IMR-90 (cell line): ENCODE measurements at regions not wholly inside any gene's neighbourhood (a gene's known extent, or its start where the extent isn't known, plus 50 kb on each side); places are given as distances from the start of the nearest gene placed in this dataset.

Source experiments
- ATAC-seq: fragments of 200-7000 bp; cut with Tn5 transposase; 2 replicates; pipeline ENCODE4 v1.9.1; 2020; ENCODE audit warnings: low read depth, mild to moderate bottlenecking, moderate library complexity
- BruUV-seq: library from RNA; stranded (reverse); fragments of 400-500 nt; replicated peaks from 2 replicates; lab custom pipeline; 2021; lab: Mats Ljungman, UMichigan
- CTCF ChIA-PET: fragments of 300-600 bp; formaldehyde crosslinking; extraction: SDS; loops from one replicate; lab custom pipeline; 2021; ENCODE audit warnings: antibody characterized with exemption; lab: Yijun Ruan, JAX
- POLR2A ChIA-PET: fragments of 300-600 bp; sonication (Branson Sonifier 250); formaldehyde crosslinking; loops from one replicate; lab custom pipeline; 2022; ENCODE audit warnings: antibody characterized with exemption; ENCODE audit not compliant: unreplicated experiment; lab: Charles Lee
- DNase-seq: peaks from one replicate; pipeline ENCODE4 v3.0.0; 2013
- H2AFZ ChIP-seq: replicated peaks from 2 replicates; pipeline ENCODE3; 2013; ENCODE audit warnings: low read length, mild to moderate bottlenecking; ENCODE audit not compliant: poor library complexity
- H2AK5ac ChIP-seq: 2 replicates; pipeline ENCODE4 v1.6.1; 2013; ENCODE audit warnings: low read depth, low read length, inconsistent platforms
- H2AK9ac ChIP-seq: replicated peaks from 2 replicates; pipeline ENCODE3; 2013; ENCODE audit warnings: mild to moderate bottlenecking, low read depth, low read length, moderate library complexity; ENCODE audit not compliant: poor library complexity
- H2BK120ac ChIP-seq: 2 replicates; pipeline ENCODE4 v1.6.1; 2013; ENCODE audit warnings: low read depth, low read length, inconsistent platforms
- H2BK15ac ChIP-seq: 3 replicates; pipeline ENCODE4 v1.6.1; 2013; ENCODE audit warnings: low read depth, low read length, inconsistent platforms
- H2BK20ac ChIP-seq: 2 replicates; pipeline ENCODE4 v1.6.1; 2013; ENCODE audit warnings: low read depth, mild to moderate bottlenecking, inconsistent platforms, low read length, moderate library complexity
- H2BK5ac ChIP-seq: 2 replicates; pipeline ENCODE4 v1.6.1; 2013; ENCODE audit warnings: mild to moderate bottlenecking, low read depth, low read length, inconsistent platforms; ENCODE audit not compliant: poor library complexity, severe bottlenecking
- H3K14ac ChIP-seq: replicated peaks from 2 replicates; pipeline ENCODE4 v1.6.1; 2013; ENCODE audit warnings: low read depth, low read length, inconsistent platforms
- H3K18ac ChIP-seq: 2 replicates; pipeline ENCODE4 v1.6.1; 2013; ENCODE audit warnings: low read depth, low read length, control low read depth
- H3K23ac ChIP-seq: 2 replicates; pipeline ENCODE4 v1.6.1; 2013; ENCODE audit warnings: low read depth, low read length, inconsistent platforms
- H3K27ac ChIP-seq: 2 replicates; pipeline ENCODE4 v1.5.1; 2013; ENCODE audit warnings: mild to moderate bottlenecking, control low read depth, low read length; ENCODE audit not compliant: insufficient read depth
- H3K27me3 ChIP-seq: 2 replicates; pipeline ENCODE4 v1.6.1; 2013; ENCODE audit warnings: low read length; ENCODE audit not compliant: control insufficient read depth, insufficient read depth
- H3K36me3 ChIP-seq: 2 replicates; pipeline ENCODE4 v1.6.1; 2013; ENCODE audit warnings: low read length, mixed read lengths; ENCODE audit not compliant: control insufficient read depth, insufficient read depth
- H3K4ac ChIP-seq: 2 replicates; pipeline ENCODE4 v1.6.1; 2013; ENCODE audit warnings: low read depth, low read length, inconsistent platforms
- H3K4me1 ChIP-seq: 2 replicates; pipeline ENCODE4 v1.6.1; 2013; ENCODE audit warnings: low read length, mixed read lengths; ENCODE audit not compliant: control insufficient read depth, insufficient read depth
- H3K4me2 ChIP-seq: 2 replicates; pipeline ENCODE4 v1.6.1; 2013; ENCODE audit warnings: low read depth, mild to moderate bottlenecking, control low read depth, low read length, moderate library complexity
- H3K4me3 ChIP-seq: 2 replicates; pipeline ENCODE4 v1.5.1; 2013; ENCODE audit warnings: low read depth, mild to moderate bottlenecking, control low read depth, low read length, moderate library complexity; ENCODE audit not compliant: insufficient read depth
- H3K56ac ChIP-seq: 2 replicates; pipeline ENCODE4 v1.6.1; 2013; ENCODE audit warnings: low read length, inconsistent platforms; ENCODE audit not compliant: insufficient read depth; ENCODE audit errors: extremely low read depth
- H3K79me1 ChIP-seq, 2 experiments: 2 replicates each; pipeline ENCODE4 v1.6.1; 2013; ENCODE audit warnings: low read length in 2 of 2, inconsistent platforms in 1 of 2, low read depth in 1 of 2
- H3K9ac ChIP-seq: 2 replicates; pipeline ENCODE4 v1.6.1; 2013; ENCODE audit warnings: low read depth, low read length, control low read depth
- H3K9me1 ChIP-seq: 2 replicates; pipeline ENCODE4 v1.6.1; 2013; ENCODE audit warnings: low read length, inconsistent platforms; ENCODE audit not compliant: insufficient read depth
- H3K9me3 ChIP-seq: 2 replicates; pipeline ENCODE4 v1.6.1; 2013; ENCODE audit warnings: low read length; ENCODE audit not compliant: control insufficient read depth, insufficient read depth
- H4K20me1 ChIP-seq: 2 replicates; pipeline ENCODE4 v1.6.1; 2013; ENCODE audit warnings: low read length, inconsistent platforms; ENCODE audit not compliant: insufficient read depth
- H4K5ac ChIP-seq: 2 replicates; pipeline ENCODE4 v1.6.1; 2013; ENCODE audit warnings: mild to moderate bottlenecking, low read depth, low read length, control low read depth
- H4K8ac ChIP-seq, 2 experiments: 2 replicates each; pipeline ENCODE4 v1.6.1; 2013; ENCODE audit warnings: low read depth in 2 of 2, low read length in 2 of 2, control low read depth in 1 of 2, inconsistent platforms in 1 of 2
- H4K91ac ChIP-seq: 2 replicates; pipeline ENCODE4 v1.6.1; 2013; ENCODE audit warnings: low read depth, low read length, inconsistent platforms; ENCODE audit not compliant: insufficient read depth
- BHLHE40 ChIP-seq: fragments of 150-350 bp; IDR thresholded peaks from 2 replicates; pipeline ENCODE4 v1.6.1; 2016; ENCODE audit warnings: mild to moderate bottlenecking, low read depth, low read length
- CEBPB ChIP-seq: IDR thresholded peaks from 2 replicates; pipeline ENCODE4 v1.6.1; 2012; ENCODE audit warnings: low read depth, low read length, improper control_type of control experiment
- FOS ChIP-seq: fragments of 150-350 bp; IDR thresholded peaks from 2 replicates; pipeline ENCODE4 v1.6.1; 2016; ENCODE audit warnings: low read depth, low read length
- WGBS, 2 experiments: methylation state at CpG; one replicate each; pipeline versions ENCODE4 v1.1.5 to v1.1.7; 2013; ENCODE audit warnings: missing lambda C conversion rate in 2 of 2; ENCODE audit not compliant: insufficient read length in 1 of 2; ENCODE audit errors: extremely low coverage in 2 of 2; 5-methylcytosine and 5-hydroxymethylcytosine counted together
- dilution Hi-C: fragments of 300-500 bp; cut with HindIII; formaldehyde crosslinking; loops from one replicate; pipeline ENCODE4 v1.14.3; 2018; ENCODE audit warnings: low sequenced_read_pairs; ENCODE audit not compliant: unreplicated experiment
- in situ Hi-C: fragments of 300-500 bp; cut with MboI; formaldehyde crosslinking; loops from 3 replicates; pipeline ENCODE4 v1.14.3; 2019; ENCODE audit warnings: low sequenced_read_pairs, inconsistent platforms, mixed read lengths
- intact Hi-C: fragments of 100-400 bp; cut with micrococcal nuclease; formaldehyde crosslinking; loops from 2 replicates; pipeline ENCODE4 v1.10.0; 2022

DNA sequence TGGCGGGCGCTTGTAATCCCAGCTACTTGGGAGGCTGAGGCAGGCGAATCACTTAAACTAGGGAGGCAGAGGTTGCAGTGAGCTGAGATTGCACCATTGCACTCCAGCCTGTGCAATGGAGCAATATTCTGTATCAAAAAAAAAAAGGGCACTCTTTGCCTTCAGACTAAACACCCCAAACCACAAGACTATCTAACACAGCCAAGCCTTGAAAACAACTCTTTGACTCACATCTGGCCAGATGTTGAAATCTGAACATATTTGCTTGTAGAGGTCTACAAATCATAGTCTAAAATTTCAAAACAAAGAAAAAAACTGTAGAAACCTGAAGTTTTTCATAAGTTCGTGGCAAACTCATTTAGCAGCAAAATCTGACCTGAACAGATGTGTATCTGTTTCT, 94.9 kb downstream of the FAM161A start:
- CTCF ChIA-PET, result no interaction called here
- Histone ChIP-seq H3K18ac (no peak overlapping the region), H3K4me3 (no peak overlapping the region), H3K9me3 (peaks cover 2% of the 10 kb centered on the region; the same call in 1 of the 2 replicates), H3K4ac (no peak overlapping the region), H3K56ac (no peak overlapping the region), H2BK15ac (no peak overlapping the region), H4K20me1 (peaks cover 5% of the 10 kb centered on the region), H3K23ac (no peak overlapping the region), H3K27ac (no peak overlapping the region), H2BK5ac (peak overlapping the region; percentile 97), H4K8ac (no peak overlapping the region), H3K9me1 (peaks cover 2% of the 10 kb centered on the region; the same call in 1 of the 2 replicates), H3K27me3 (no peaks in the 10 kb centered on the region), H4K91ac (no peak overlapping the region), H3K36me3 (no peaks in the 10 kb centered on the region), H3K79me1 (peaks cover 0 to 12% of the 10 kb centered on the region in 2 experiments; a peak in 2 of 4 replicates), H4K5ac (no peak overlapping the region), H2BK120ac (no peak overlapping the region), H2AK9ac (no peak overlapping the region), H2BK20ac (no peak overlapping the region), H3K14ac (no peak overlapping the region), H3K9ac (no peak overlapping the region), H2AFZ (no peak overlapping the region), H3K4me1 (0 out of 2 replicates have a peak, but pooled peaks cover 2% of the 10 kb centered on the region), H3K4me2 (peak overlapping the region; percentile 38; the same call in 1 of the 2 replicates), H2AK5ac (no peak overlapping the region)
- intact Hi-C loops, result loop anchor here (2.0 kb wide), 1 partner anchor 220 kb away; the partner anchor contains the start of gene XPO1
- TF ChIP-seq FOS (peak; percentile 73; the same call in 1 of the 2 replicates), CEBPB (peak; percentile 94), BHLHE40 (no peak)
- BruUV-seq, result no TSS peak
- in situ Hi-C loops, result no loop called here
- DNase-seq (peak; percentile 97), ATAC-seq (peak; percentile 42)
- dilution Hi-C loops, result no loop called here
- POLR2A ChIA-PET, result no interaction called here
- WGBS, 2 experiments, result no CpG with 5 or more reads among the region's 4 CpGs
